Islet precursor cell (in vitro differentiated cells): ENCODE measurements at regions not wholly inside any gene's neighbourhood (a gene's known extent, or its start where the extent isn't known, plus 50 kb on each side); places are given as distances from the start of the nearest gene placed in this dataset.

ENCODE experiments used
- DNase-seq: peaks from one replicate; pipeline ENCODE4 v3.0.0-alpha.2; 2018

GRCh38 chr4:1472911-1473518 is 66.8 kb upstream of the NKX1-1 start:
- DNase-seq = no peak

DNA sequence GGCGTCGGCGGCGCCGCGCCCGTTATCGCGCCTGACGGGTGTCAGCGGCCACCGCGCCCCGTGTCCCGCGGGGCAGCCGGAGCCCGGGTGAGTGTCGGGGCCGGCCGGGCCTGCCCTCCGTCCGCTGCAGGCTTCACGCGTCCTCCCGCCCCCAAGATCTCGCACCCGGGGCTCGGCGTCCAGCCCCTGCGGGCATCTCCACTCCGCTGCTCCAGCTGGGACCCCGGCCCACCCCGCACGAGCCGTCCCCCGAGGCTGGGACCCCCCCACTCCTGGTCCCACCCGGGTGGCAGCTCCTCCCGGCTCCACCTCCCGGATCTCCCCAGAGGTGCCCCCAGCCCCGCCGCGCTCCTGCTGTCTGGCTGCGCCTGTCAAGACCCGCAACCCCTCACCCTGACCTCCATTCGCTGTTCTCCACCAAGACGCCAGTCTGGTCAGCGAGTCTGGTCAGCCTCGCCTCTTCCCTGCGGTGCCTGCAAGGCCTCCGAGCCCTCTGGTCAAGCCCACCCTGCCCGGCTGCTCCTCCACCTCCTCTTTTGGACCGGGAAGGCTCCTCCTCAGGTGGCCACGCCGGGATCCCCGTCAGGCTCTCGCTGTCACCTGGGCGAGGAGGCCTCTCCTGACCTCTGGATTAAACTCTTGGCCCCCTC is 66.0 kb upstream of the NKX1-1 start:
- no peak for DNase-seq

DNA sequence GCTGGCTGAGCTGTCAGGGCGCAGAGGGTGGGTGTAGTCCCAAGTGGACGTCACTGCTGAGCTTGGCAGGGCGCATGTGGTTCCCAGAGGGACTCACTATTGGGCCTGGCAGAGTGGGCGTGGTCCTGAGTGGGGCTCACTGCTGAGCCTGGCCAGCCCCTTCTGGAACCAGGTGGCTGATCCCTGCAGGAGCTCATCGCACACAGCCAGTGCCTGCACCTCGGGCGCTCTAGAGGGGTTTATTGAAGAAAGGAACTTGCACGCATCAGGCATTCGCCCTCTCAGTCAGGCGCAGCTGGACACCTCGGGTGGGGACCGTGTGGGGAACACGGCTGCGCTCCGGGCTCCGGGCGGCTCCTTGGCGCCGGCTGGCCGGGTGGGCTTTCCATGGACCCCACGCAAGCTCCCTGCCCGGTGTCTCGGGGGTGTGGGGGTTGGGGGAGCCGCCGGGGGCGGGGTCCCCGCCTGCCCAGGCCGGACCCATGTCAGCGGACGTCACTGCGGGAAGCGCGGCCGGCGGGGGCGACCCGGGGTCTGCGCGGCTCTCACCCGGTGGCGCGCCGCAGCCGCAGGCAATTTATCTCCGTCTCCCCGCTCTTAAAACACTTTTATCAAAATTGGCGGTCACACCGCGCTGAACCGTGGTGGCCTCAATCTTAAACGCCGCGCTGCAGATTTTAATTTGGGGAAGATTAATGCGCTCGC is 65.4 kb upstream of the NKX1-1 start:
- no peak for DNase-seq

GRCh38 chr4:1470816-1471442 is 64.7 kb upstream of the NKX1-1 start:
- DNase-seq = no peak

DNA sequence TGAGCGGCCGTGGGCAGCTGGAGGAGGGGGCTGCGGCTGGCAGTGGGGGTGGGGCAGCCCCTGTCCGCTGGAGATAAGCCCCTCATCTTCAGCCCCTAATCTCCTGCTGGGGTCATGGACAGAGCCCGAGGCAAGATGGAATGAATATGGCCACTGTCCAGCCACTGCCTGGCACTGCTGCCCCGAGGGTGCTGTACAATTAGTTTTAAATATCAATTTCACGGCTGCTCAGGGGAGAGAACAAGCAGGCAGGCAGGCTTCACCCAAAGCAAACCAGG is 64.1 kb upstream of the NKX1-1 start:
- DNase-seq = no peak

DNA sequence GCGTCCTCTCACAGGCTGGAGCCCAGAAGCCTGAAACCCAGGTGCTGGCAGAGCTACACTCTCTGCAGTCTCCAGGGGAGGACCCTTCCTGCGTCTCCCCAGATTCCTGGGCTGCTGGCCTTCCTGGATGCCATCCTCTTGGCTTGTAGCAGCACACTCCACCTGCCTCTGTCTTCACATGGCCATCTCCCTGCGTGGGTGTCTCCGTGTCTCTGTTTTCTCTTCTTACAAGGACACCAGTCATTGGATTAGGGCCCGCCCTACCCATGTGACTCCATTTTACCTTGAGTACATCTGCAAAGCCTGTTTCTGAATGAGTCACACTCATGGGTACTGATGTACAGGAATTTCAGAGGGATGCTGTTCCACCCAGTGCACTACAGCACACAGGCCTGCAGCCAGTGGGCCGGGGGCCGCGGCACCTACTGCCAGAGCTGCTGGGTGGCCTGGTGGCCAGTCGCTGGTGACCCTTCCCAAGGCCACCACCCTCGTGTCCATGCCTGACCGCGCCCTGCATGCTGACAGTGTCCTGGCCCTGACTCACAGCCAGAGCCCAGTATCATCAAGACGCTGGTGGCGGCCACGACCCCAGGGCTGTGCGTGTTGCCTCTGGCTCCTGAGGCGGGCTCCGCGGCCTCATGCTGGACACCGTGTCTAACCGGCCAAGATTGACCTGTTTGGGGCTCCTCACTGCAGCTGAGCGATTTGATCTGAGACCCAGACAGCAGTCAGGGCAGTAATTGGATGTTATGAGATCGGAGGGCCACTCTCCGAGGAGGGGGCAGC is 63.6 kb upstream of the NKX1-1 start:
- DNase-seq = no peak

- no peak for DNase-seq
Measured at GRCh38 chr4:1469043-1469442, 62.8 kb upstream of the NKX1-1 start.

GRCh38 chr4:1467581-1468458 is 61.6 kb upstream of the NKX1-1 start:
- DNase-seq = peak; percentile 4

DNA sequence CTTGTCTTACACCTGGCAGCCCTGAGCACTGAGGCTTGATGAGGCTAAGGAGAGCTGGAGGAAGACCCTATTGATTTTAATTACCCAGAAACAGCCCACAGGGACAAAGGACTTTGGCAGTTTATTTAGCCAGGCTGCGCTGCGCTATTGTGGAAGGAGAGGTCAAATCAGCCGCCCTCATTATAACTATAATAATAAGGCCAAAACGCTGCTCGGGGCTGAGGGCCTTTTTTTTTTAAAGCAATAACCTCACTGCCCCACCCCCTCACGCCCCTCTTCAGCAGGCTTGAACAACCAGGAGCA is 60.6 kb upstream of the NKX1-1 start:
- DNase-seq = no peak

DNA sequence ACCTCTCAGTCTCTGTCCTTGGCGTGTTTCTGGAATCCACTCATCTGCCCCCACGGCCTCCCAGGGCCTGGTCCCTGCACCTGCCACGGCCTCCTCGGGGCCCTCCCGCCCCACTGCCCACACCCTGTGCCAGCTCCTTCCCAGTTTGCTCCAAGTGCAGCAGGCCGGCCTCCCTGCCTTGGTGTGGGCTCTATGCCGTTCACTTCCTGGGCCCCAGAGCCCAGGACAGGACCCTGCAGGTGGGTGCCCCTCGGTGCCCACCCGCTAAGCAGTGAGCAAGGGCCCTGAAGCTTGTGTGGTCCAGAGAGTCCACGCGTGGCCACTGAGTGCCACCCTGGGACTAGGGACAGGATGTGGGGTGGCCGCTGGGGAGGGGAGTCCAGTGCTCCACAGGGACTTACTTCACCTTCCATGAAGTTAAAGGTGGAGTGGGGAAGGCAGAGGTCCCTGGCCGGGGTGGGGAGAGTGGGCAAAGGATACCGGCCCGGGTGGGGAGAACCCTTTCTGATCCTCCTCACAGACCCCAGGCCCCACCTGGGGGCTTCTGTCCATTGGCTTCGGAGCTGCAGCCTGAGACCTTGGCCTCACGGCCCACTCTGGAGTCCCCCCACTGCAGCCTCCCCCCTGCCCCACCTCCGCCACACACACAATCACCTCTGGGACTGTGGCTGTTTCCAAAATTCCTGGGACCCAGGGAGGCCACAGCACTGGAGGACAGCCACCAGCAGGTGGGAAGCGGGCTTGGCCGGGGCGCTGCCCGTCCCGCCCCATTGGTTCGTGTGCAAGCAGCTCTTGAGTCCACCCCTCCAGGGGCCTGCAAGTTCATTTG is 60.0 kb upstream of the NKX1-1 start:
- DNase-seq = peak; percentile 43

GRCh38 chr4:1465173-1466033 is 59.2 kb upstream of the NKX1-1 start:
- peak; percentile 43 for DNase-seq

DNA sequence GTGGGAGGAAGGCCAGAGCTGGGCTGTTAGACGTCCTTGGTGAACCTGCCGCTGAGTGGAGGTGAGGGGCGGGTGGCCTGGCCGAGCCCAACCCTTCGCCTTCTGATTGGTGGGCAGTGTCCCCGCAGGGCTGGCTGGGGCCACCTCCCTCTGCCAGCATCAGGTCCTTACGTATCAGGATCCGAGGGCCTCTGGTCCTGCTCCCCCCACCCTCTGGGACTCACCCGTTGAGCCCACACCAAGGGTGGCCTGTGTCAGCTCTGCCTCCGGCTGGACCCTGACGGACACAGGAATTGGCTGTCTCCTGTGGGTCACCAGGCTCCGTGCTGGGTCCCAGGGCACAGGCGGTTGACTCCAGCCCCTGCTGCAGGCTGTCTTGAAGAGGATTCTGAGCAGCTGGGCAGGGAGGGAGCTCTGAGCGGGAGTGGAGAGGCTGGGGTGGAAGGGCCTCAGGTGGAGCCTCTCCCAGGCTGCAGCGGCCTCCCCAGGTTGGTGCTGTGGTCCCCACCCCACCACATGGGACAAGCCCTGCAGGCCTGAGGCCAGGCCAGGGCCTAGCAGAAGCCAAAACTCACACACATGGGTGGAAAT is 58.4 kb upstream of the NKX1-1 start:
- peak; percentile 49 for DNase-seq

DNA sequence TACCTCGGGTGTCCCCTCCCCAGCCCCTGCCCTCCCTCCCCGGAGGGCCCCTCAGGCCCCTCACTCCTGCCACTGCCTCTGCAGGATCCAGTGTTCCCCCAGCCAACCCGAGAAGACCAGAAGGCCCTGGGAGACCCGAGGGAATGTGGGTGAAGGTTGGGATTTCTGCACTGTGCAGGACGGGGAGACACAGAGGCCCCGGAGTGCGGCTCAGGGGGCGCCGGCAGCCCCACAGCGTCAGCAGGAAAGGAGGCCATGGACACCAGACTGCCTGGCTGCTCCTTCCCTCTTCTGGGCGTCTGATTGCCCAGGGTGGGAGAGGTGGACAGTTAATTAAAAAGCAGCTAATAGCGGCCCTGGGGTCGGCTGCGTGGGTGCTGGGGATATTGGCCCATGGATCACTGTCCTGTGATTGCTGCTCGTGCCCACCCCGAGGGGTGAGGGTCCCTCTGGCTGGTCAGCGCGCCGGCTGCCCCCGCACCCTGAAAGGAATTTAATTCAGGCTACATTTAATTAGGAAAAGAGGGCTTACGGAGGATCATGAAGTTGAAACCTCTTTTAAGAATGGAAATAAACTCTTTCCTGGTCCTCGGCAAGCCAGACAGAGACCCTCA is 57.8 kb upstream of the NKX1-1 start:
- peak; percentile 43 for DNase-seq

GRCh38 chr4:1463088-1463926 is 57.1 kb upstream of the NKX1-1 start:
- peak; percentile 69 for DNase-seq

- DNase-seq = no peak
Measured at GRCh38 chr4:1462768-1463075, 56.5 kb upstream of the NKX1-1 start.

- DNase-seq = peak; percentile 50
Measured at GRCh38 chr4:1462009-1462767, 55.9 kb upstream of the NKX1-1 start.

GRCh38 chr4:1460967-1461868 is 55.0 kb upstream of the NKX1-1 start:
- DNase-seq = peak; percentile 47
